HCT116 (cell line): ENCODE measurements at regions not wholly inside any gene's neighbourhood (a gene's known extent, or its start where the extent isn't known, plus 50 kb on each side); places are given as distances from the start of the nearest gene placed in this dataset.
A peak's percentile ranks its signal among the peaks of the same experiment; 100 is the strongest.

Experiments used
- ATAC-seq: fragments of 200-7000 bp; cut with Tn5 transposase; 2 replicates; pipeline ENCODE4 v1.9.1; 2020; ENCODE audit warnings: mild to moderate bottlenecking, moderate library complexity
- BruUV-seq: library from RNA; stranded (reverse); fragments of 400-500 nt; replicated peaks from 2 replicates; lab custom pipeline; 2021; lab: Mats Ljungman, UMichigan
- CTCF ChIA-PET: fragments of 300-600 bp; sonication (Branson Sonifier 250); formaldehyde crosslinking; loops from one replicate; lab custom pipeline; 2021; ENCODE audit warnings: antibody characterized with exemption; lab: Charles Lee
- POLR2A ChIA-PET: fragments of 300-600, 350-600 bp; sonication (Branson Sonifier 250); formaldehyde crosslinking; loops from one replicate; lab custom pipeline; 2021; ENCODE audit warnings: antibody characterized with exemption; lab: Charles Lee
- RAD21 ChIA-PET, 2 experiments: fragments of 300-600 bp; sonication (Branson Sonifier 250); formaldehyde crosslinking; loops; one replicate each; lab custom pipeline; 2023; ENCODE audit warnings: low total read pairs in 2 of 2; ENCODE audit not compliant: uncharacterized antibody in 2 of 2, unreplicated experiment in 2 of 2, low non-redundant PET in 1 of 2; lab: Charles Lee
- DNase-seq: peaks from one replicate; pipeline ENCODE4 v3.0.0-alpha.2; 2010; ENCODE audit warnings: low read depth, low spot score
- H2AFZ ChIP-seq: fragments of 200-600 bp; shearing (Covaris generic), sonication (generic); 2 replicates; pipeline ENCODE4 v1.6.1; 2017; ENCODE audit warnings: low read depth, mixed run types, mixed read lengths, antibody characterized with exemption, low read length; ENCODE audit not compliant: poor library complexity, severe bottlenecking
- H3K27ac ChIP-seq: 2 replicates; pipeline ENCODE4 v1.5.1; 2012; ENCODE audit warnings: low read depth, low read length
- H3K27me3 ChIP-seq: fragments of 200-600 bp; sonication (generic); 2 replicates; pipeline ENCODE4 v1.6.1; 2016; ENCODE audit warnings: mixed run types, low read length, mixed read lengths; ENCODE audit not compliant: insufficient read depth
- H3K36me3 ChIP-seq, 2 experiments: fragments of 200-500 bp in 1 of 2; fragments of 200-600 bp in 1 of 2; sonication (Bioruptor generic) in 1 of 2; sonication (generic) in 1 of 2; 2 replicates each; pipeline versions ENCODE4 v1.5.1 to v1.6.1; 2014 to 2016; ENCODE audit warnings: low read length in 2 of 2, inconsistent platforms in 1 of 2, mixed read lengths in 1 of 2, mixed run types in 1 of 2; ENCODE audit not compliant: insufficient read depth in 2 of 2, control insufficient read depth in 1 of 2
- H3K4me1 ChIP-seq, 2 experiments: fragments of 200-600 bp in 1 of 2; sonication (generic) in 1 of 2; 2 replicates each; pipeline versions ENCODE4 v1.5.1 to v1.6.1; 2012 to 2017; ENCODE audit warnings: low read length in 2 of 2, inconsistent platforms in 1 of 2, mild to moderate bottlenecking in 1 of 2, mixed read lengths in 1 of 2, mixed run types in 1 of 2, moderate library complexity in 1 of 2; ENCODE audit not compliant: insufficient read depth in 2 of 2, control insufficient read depth in 1 of 2
- H3K4me2 ChIP-seq: fragments of 200-600 bp; sonication (generic); 2 replicates; pipeline ENCODE4 v1.6.1; 2017; ENCODE audit warnings: mixed run types, low read length, mixed read lengths
- H3K4me3 ChIP-seq, 2 experiments: fragments of 200-600 bp in 1 of 2; sonication (generic) in 1 of 2; replicated peaks in 1 of 2; 2 replicates each; pipeline ENCODE4 v1.5.1; 2011 to 2016; ENCODE audit warnings: low read length in 2 of 2, control low read depth in 1 of 2, low read depth in 1 of 2, mild to moderate bottlenecking in 1 of 2, mixed read lengths in 1 of 2, mixed run types in 1 of 2
- H3K79me2 ChIP-seq: fragments of 200-600 bp; sonication (generic); 2 replicates; pipeline ENCODE4 v1.6.1; 2017; ENCODE audit warnings: mild to moderate bottlenecking, mixed run types, low read length, moderate library complexity, mixed read lengths; ENCODE audit not compliant: insufficient read depth
- H3K9ac ChIP-seq: fragments of 200-600 bp; sonication (generic); 2 replicates; pipeline ENCODE4 v1.6.1; 2016; ENCODE audit warnings: low read length, mixed read lengths
- H3K9me2 ChIP-seq: fragments of 200-600 bp; sonication (generic), shearing (Covaris generic); 2 replicates; pipeline ENCODE4 v1.6.1; 2017; ENCODE audit warnings: mixed run types, mild to moderate bottlenecking, moderate library complexity; ENCODE audit not compliant: insufficient read depth
- H3K9me3 ChIP-seq, 2 experiments: fragments of 200-500 bp in 1 of 2; fragments of 200-600 bp in 1 of 2; sonication (Bioruptor generic) in 1 of 2; sonication (generic) in 1 of 2; 2 replicates each; pipeline ENCODE4 v1.6.1; 2014 to 2017; ENCODE audit warnings: low read length in 2 of 2, mixed read lengths in 2 of 2, inconsistent platforms in 1 of 2, low read depth in 1 of 2, mild to moderate bottlenecking in 1 of 2, mixed run types in 1 of 2, moderate library complexity in 1 of 2; ENCODE audit not compliant: control insufficient read depth in 1 of 2, insufficient read depth in 1 of 2
- H4K20me1 ChIP-seq: fragments of 200-600 bp; sonication (generic), shearing (Covaris generic); 2 replicates; pipeline ENCODE4 v1.6.1; 2017; ENCODE audit warnings: mixed run types, mild to moderate bottlenecking, moderate library complexity; ENCODE audit not compliant: insufficient read depth
- ATF3 ChIP-seq: IDR thresholded peaks from 2 replicates; pipeline ENCODE4 v1.6.1; 2012
- CBX3 ChIP-seq: IDR thresholded peaks from 2 replicates; pipeline ENCODE4 v1.6.1; 2012; ENCODE audit warnings: low read depth
- CEBPB ChIP-seq: IDR thresholded peaks from 2 replicates; pipeline ENCODE4 v1.6.1; 2012; ENCODE audit warnings: low read depth
- EGR1 ChIP-seq: IDR thresholded peaks from 2 replicates; pipeline ENCODE4 v1.6.1; 2012; ENCODE audit warnings: low read depth
- EZH2 ChIP-seq: fragments of 200-600 bp; sonication (generic); IDR thresholded peaks from 2 replicates; pipeline ENCODE4 v1.6.1; 2017; ENCODE audit warnings: antibody characterized with exemption, mixed run types
- EZH2phosphoT487 ChIP-seq: fragments of 200-600 bp; IDR thresholded peaks from 2 replicates; pipeline ENCODE4 v1.6.1; 2018; ENCODE audit warnings: antibody characterized with exemption, borderline replicate concordance
- FOSL1 ChIP-seq: IDR thresholded peaks from 2 replicates; pipeline ENCODE4 v1.6.1; 2012; ENCODE audit warnings: low read depth
- JUND ChIP-seq: IDR thresholded peaks from 2 replicates; pipeline ENCODE4 v1.6.1; 2012
- POLR2A ChIP-seq: IDR thresholded peaks from 2 replicates; pipeline ENCODE4 v1.7.0; 2011; ENCODE audit warnings: borderline replicate concordance; ENCODE audit not compliant: insufficient read depth, insufficient read length; ENCODE audit errors: extremely low read depth
- POLR2AphosphoS5 ChIP-seq: IDR thresholded peaks from 2 replicates; pipeline ENCODE4 v1.6.1; 2011; ENCODE audit warnings: mild to moderate bottlenecking, low read depth, low read length, moderate library complexity
- RAD21 ChIP-seq: IDR thresholded peaks from 2 replicates; pipeline ENCODE4 v1.6.1; 2012; ENCODE audit warnings: low read depth, mild to moderate bottlenecking
- SIN3A ChIP-seq: IDR thresholded peaks from 2 replicates; pipeline ENCODE4 v1.6.1; 2012; ENCODE audit warnings: low read depth
- SP1 ChIP-seq: IDR thresholded peaks from 2 replicates; pipeline ENCODE4 v1.6.1; 2012; ENCODE audit warnings: low read depth
- SRF ChIP-seq: IDR thresholded peaks from 2 replicates; pipeline ENCODE4 v1.6.1; 2012; ENCODE audit warnings: low read depth
- TCF7L2 ChIP-seq: IDR thresholded peaks from 2 replicates; pipeline ENCODE4 v1.7.0; 2011; ENCODE audit warnings: borderline replicate concordance, inconsistent platforms; ENCODE audit not compliant: insufficient read depth, insufficient read length; ENCODE audit errors: extremely low read depth
- ZFX ChIP-seq: fragments of 450-650 bp; IDR thresholded peaks from 2 replicates; pipeline ENCODE4 v1.6.1; 2017
- ZNF274 ChIP-seq: fragments of 200-500 bp; sonication (Bioruptor generic); IDR thresholded peaks from 2 replicates; pipeline ENCODE4 v1.6.1; 2014; ENCODE audit warnings: mild to moderate bottlenecking, low read depth, low read length, inconsistent platforms
- intact Hi-C: fragments of 100-400 bp; cut with micrococcal nuclease; formaldehyde crosslinking; loops from 2 replicates; pipeline ENCODE4 v1.10.0; 2022
- TF ChIP-seq, protein P1 (sequence below): IDR thresholded peaks from 2 replicates; pipeline ENCODE4 v1.6.1; 2012; ENCODE audit warnings: low read depth
- TF ChIP-seq, protein P2 (sequence below), 3 experiments: fragments of 200-600 bp in 1 of 3; sonication (generic) in 1 of 3; IDR thresholded peaks in 2 of 3; conservative IDR thresholded peaks in 1 of 3; 2 replicates each; pipeline ENCODE4 v1.5.1; 2012 to 2017; ENCODE audit warnings: low read depth in 2 of 3, low read length in 2 of 3, antibody characterized with exemption in 1 of 3, borderline replicate concordance in 1 of 3, control low read depth in 1 of 3, mild to moderate bottlenecking in 1 of 3, mixed read lengths in 1 of 3, mixed run types in 1 of 3, moderate library complexity in 1 of 3; ENCODE audit not compliant: insufficient read depth in 1 of 3

DNA sequence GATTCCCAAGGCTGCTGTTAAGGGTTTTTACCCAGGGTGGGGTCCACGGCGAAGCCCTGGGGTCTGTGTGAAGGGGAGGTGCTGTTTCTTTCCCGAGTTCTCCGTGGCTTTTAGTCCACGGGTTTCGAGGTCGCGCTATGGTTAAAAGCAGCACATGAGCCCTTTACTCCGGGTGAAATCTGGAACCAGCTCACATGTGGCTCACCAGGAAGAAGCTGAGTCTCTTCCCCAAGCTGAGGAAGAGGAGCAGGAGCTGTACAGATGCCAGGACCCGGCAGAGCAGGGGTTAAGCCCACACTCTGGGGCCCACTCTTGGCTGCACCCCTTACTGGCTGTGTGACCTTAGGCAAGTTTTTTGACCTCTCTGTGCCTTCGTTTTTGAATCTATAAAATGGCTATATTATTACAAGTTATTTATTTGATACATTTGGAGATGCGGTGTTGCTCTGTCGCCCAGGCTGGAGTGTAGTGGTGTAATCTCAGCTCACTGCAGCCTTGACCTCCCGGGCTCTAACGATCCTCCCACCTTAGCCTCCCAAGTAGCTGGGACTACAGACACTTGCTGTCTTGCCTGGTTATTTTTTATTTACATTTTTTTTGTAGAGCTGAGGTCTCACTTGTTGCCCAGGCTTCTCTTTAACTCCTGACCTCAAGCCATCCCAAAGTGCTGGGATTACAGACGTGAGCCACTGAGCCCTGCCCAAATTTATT lies 266.3 kb downstream of the AACS start:
- Histone ChIP-seq H3K79me2 (no peaks in the 10 kb centered on the region), H3K27me3 (peaks cover 31% of the 10 kb centered on the region; the same call in 1 of the 2 replicates), H3K27ac (no peak overlapping the region), H3K4me2 (peak overlapping the region; percentile 23; the same call in 1 of the 2 replicates), H3K4me1 (no peaks in the 10 kb centered on the region), H3K9me3 (no peaks in the 10 kb centered on the region), H2AFZ (no peak overlapping the region), H4K20me1 (no peaks in the 10 kb centered on the region), H3K9ac (no peak overlapping the region), H3K36me3 (no peaks in the 10 kb centered on the region), H3K9me2 (no peaks in the 10 kb centered on the region), H3K4me3 (no peak overlapping the region)
- intact Hi-C loops, result loop anchor here (1.0 kb wide), 1 partner anchor 72 kb away; no protein-coding TSS in a partner anchor
- no peak for TF ChIP-seq EZH2phosphoT487
- TF ChIP-seq SIN3A, result no peak
- TF ChIP-seq JUND, result no peak
- no peak for TF ChIP-seq RAD21
- TF ChIP-seq, protein P1, sequence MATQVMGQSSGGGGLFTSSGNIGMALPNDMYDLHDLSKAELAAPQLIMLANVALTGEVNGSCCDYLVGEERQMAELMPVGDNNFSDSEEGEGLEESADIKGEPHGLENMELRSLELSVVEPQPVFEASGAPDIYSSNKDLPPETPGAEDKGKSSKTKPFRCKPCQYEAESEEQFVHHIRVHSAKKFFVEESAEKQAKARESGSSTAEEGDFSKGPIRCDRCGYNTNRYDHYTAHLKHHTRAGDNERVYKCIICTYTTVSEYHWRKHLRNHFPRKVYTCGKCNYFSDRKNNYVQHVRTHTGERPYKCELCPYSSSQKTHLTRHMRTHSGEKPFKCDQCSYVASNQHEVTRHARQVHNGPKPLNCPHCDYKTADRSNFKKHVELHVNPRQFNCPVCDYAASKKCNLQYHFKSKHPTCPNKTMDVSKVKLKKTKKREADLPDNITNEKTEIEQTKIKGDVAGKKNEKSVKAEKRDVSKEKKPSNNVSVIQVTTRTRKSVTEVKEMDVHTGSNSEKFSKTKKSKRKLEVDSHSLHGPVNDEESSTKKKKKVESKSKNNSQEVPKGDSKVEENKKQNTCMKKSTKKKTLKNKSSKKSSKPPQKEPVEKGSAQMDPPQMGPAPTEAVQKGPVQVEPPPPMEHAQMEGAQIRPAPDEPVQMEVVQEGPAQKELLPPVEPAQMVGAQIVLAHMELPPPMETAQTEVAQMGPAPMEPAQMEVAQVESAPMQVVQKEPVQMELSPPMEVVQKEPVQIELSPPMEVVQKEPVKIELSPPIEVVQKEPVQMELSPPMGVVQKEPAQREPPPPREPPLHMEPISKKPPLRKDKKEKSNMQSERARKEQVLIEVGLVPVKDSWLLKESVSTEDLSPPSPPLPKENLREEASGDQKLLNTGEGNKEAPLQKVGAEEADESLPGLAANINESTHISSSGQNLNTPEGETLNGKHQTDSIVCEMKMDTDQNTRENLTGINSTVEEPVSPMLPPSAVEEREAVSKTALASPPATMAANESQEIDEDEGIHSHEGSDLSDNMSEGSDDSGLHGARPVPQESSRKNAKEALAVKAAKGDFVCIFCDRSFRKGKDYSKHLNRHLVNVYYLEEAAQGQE, result no peak
- no peak for TF ChIP-seq FOSL1
- no peak for TF ChIP-seq EGR1
- TF ChIP-seq POLR2A, result no peak
- no peak for TF ChIP-seq ZFX
- no peak for TF ChIP-seq POLR2AphosphoS5
- TF ChIP-seq CBX3, result no peak
- no peak for TF ChIP-seq ZNF274
- no peak for TF ChIP-seq SRF
- TF ChIP-seq, protein P2, sequence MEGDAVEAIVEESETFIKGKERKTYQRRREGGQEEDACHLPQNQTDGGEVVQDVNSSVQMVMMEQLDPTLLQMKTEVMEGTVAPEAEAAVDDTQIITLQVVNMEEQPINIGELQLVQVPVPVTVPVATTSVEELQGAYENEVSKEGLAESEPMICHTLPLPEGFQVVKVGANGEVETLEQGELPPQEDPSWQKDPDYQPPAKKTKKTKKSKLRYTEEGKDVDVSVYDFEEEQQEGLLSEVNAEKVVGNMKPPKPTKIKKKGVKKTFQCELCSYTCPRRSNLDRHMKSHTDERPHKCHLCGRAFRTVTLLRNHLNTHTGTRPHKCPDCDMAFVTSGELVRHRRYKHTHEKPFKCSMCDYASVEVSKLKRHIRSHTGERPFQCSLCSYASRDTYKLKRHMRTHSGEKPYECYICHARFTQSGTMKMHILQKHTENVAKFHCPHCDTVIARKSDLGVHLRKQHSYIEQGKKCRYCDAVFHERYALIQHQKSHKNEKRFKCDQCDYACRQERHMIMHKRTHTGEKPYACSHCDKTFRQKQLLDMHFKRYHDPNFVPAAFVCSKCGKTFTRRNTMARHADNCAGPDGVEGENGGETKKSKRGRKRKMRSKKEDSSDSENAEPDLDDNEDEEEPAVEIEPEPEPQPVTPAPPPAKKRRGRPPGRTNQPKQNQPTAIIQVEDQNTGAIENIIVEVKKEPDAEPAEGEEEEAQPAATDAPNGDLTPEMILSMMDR (IDR thresholded peaks at IDR 0.05 in 2 of 3, conservative IDR thresholded peaks at IDR 0.05 in 1 of 3; ENCODE audit: borderline replicate concordance in 1 of 3, insufficient read depth in 1 of 3, low read depth in 2 of 3, low read length in 2 of 3), result no peak
- TF ChIP-seq EZH2, result no peak
- no peak for TF ChIP-seq SP1
- no peak for TF ChIP-seq CEBPB
- no peak for TF ChIP-seq TCF7L2
- no peak for TF ChIP-seq ATF3
- ChIA-PET POLR2A (no interaction called here), CTCF (interaction anchor here (1.0 to 1.9 kb wide), 3 partner anchors 9 to 197 kb away, joined by 3 to 7 read pairs (median 4); no protein-coding TSS in a partner anchor), RAD21 (interaction anchor here in 1 of 2 experiments (0.6 kb wide), 1 partner anchor 168 kb away, joined by 4 read pairs; no protein-coding TSS in a partner anchor)
- ATAC-seq, result peak; percentile 21
- no peak for DNase-seq
- BruUV-seq, result no TSS peak
